Activated T-cell treated with anti-CD3 and anti-CD28 coated beads, Interleukin-2, amount 50 U/mL, for 72 hours (primary cell): ENCODE measurements at regions not wholly inside any gene's neighbourhood (a gene's known extent, or its start where the extent isn't known, plus 50 kb on each side); places are given as distances from the start of the nearest gene placed in this dataset.

Experiments
- ATAC-seq, 2 donors: fragments of 150-1000 bp; cut with Tn5 transposase; replicated peaks in 1 of 2; 2 replicates each; pipeline ENCODE4 v1.10.0; 2021; ENCODE audit warnings: moderate library complexity in 2 of 2, mild to moderate bottlenecking in 1 of 2
- DNase-seq, 2 donors: peaks; one replicate each; pipeline ENCODE4 v3.0.0; 2021 to 2022; ENCODE audit warnings: mixed read lengths in 1 of 2
- H3K27ac Mint-ChIP-seq: one replicate; pipeline ENCODE4 v1.8.0; 2022; ENCODE audit warnings: mild to moderate bottlenecking, moderate library complexity, mixed read lengths
- H3K27me3 Mint-ChIP-seq: one replicate; pipeline ENCODE4 v1.8.0; 2022; ENCODE audit warnings: low read depth, mixed read lengths
- H3K36me3 Mint-ChIP-seq, 2 donors: one replicate each; pipeline ENCODE4 v1.8.0; 2022; ENCODE audit warnings: mixed read lengths in 2 of 2, mild to moderate bottlenecking in 1 of 2; ENCODE audit not compliant: insufficient read depth in 2 of 2
- H3K4me1 Mint-ChIP-seq: one replicate; pipeline ENCODE4 v1.8.0; 2022; ENCODE audit warnings: low read depth, mixed read lengths
- H3K4me3 Mint-ChIP-seq, 2 donors: one replicate each; pipeline ENCODE4 v1.8.0; 2022; ENCODE audit warnings: mild to moderate bottlenecking in 2 of 2, mixed read lengths in 2 of 2, moderate library complexity in 2 of 2
- H3K9me3 Mint-ChIP-seq, 2 donors: one replicate each; pipeline ENCODE4 v1.8.0; 2022; ENCODE audit warnings: mixed read lengths in 2 of 2

- no peaks in the 10 kb centered on the region for H3K9me3 Mint-ChIP-seq
- no peak overlapping the region for H3K4me3 Mint-ChIP-seq
- no peaks in the 10 kb centered on the region for H3K36me3 Mint-ChIP-seq
- H3K27me3 Mint-ChIP-seq = peaks cover 33% of the 10 kb centered on the region
- ATAC-seq (no peak), DNase-seq (no peak)
- H3K4me1 Mint-ChIP-seq = no peaks in the 10 kb centered on the region
- H3K27ac Mint-ChIP-seq = no peak overlapping the region
Observed at GRCh38 chr15:77685082-77685815, 52.5 kb upstream of the LINGO1 start.

DNA sequence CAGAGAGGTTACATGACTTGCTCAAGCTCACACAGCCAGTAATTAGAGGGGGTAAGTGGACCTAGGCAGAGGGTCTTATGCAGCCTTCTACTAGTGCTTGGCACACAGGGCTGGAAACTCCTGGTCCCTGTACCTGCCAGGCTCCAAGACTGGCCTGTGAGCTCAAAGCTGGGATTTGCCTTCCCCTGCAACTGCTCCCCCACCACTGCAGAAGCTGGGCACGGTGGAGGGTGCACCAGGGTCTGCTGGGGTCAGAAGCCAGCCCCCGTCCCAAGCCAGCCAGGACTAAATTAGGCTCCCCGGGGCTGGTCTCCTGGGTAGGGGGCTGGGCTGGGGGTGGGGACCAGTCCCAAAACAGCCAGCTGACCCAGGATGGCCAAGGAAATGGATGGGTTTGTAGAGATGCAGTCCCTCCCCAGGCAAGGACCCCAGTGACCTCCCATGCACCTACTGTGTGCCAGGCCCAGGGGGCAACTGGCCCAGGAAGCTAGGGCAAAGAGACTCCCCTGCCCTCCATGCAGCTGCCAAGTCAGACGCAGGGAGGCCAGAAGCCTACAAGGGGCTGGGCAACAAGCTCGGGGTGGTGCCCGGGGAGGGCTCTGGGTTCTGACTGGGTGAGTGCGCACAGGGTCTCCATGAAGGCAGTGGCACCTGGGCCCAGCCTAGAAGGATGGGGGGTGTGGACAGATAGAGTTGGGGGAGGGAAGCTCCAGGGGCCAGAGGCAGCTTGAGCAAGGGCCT is 51.8 kb upstream of the LINGO1 start:
- peaks cover 29% of the 10 kb centered on the region for H3K27me3 Mint-ChIP-seq
- no peak for ATAC-seq
- DNase-seq = no peak
- no peaks in the 10 kb centered on the region for H3K4me1 Mint-ChIP-seq
- H3K9me3 Mint-ChIP-seq = no peaks in the 10 kb centered on the region
- H3K27ac Mint-ChIP-seq = no peak overlapping the region
- no peak overlapping the region for H3K4me3 Mint-ChIP-seq
- H3K36me3 Mint-ChIP-seq = no peaks in the 10 kb centered on the region

- no peak for ATAC-seq
- DNase-seq = no peak
- Mint-ChIP-seq H3K36me3 (no peaks in the 10 kb centered on the region), H3K4me3 (no peak overlapping the region), H3K9me3 (no peaks in the 10 kb centered on the region), H3K27me3 (peaks cover 25% of the 10 kb centered on the region), H3K27ac (no peak overlapping the region), H3K4me1 (no peaks in the 10 kb centered on the region)
Observed at GRCh38 chr15:77682564-77682963, 49.9 kb upstream of the LINGO1 start.
